ENCODE measurements at regions not wholly inside any gene's neighbourhood (a gene's known extent, or its start where the extent isn't known, plus 50 kb on each side); places are given as distances from the start of the nearest gene placed in this dataset.

GRCh38 chrX:16376056-16376455 lies 208.8 kb downstream of the MAGEB17 start:
- H3K36me3 ChIP-seq (ENCODE audit: control insufficient read depth in 2 of 2, insufficient read depth in 2 of 2, low read length in 1 of 2) = no peaks in the 10 kb centered on the region
- ChIA-PET SMC1A (ENCODE audit: uncharacterized antibody, unreplicated experiment) (no interaction called here), RAD21 (ENCODE audit: unreplicated experiment) (no interaction called here), POLR2A (no interaction called here), CTCF (no interaction called here)
- no peaks in the 10 kb centered on the region for H3K9me3 ChIP-seq (replicated peaks; ENCODE audit: control insufficient read depth, insufficient read depth, low read length)
- intact Hi-C loops (cut with micrococcal nuclease; ENCODE audit: unreplicated experiment) (no loop called here), in situ Hi-C loops (cut with MboI) (no loop called here)
- H3K27me3 ChIP-seq (replicated peaks in 1 of 2; ENCODE audit: control insufficient read depth in 2 of 2, insufficient read depth in 2 of 2, low read length in 1 of 2) = no peaks in the 10 kb centered on the region
- no peak overlapping the region for H2AFZ ChIP-seq (ENCODE audit: control insufficient read depth, low read depth, low read length)
- DNase-seq (ENCODE audit: low read depth, low spot score) (no peak), ATAC-seq (no peak), FAIRE-seq (no peak)
- no TSS peak for BruUV-seq (replicated peaks)
- 23% methylated on average over 2 of the region's 2 CpGs for WGBS (ENCODE audit: insufficient coverage, insufficient replicate concordance, low lambda C conversion rate, missing lambda C conversion rate)
- H3K9ac ChIP-seq (ENCODE audit: control insufficient read depth, insufficient read depth, low read length) = no peak overlapping the region
- no peak overlapping the region for H3K4me2 ChIP-seq (ENCODE audit: control insufficient read depth, insufficient read depth)
- no peak overlapping the region for H3K27ac ChIP-seq (ENCODE audit: control insufficient read depth, insufficient read depth)
- no peaks in the 10 kb centered on the region for H4K20me1 ChIP-seq (ENCODE audit: control insufficient read depth, insufficient read depth)
- no peak overlapping the region for H3K4me3 ChIP-seq
- TF ChIP-seq FOS (IDR thresholded peaks at IDR 0.05; ENCODE audit: borderline replicate concordance, extremely low read depth, insufficient read length) = no peak
- TF ChIP-seq SPI1 (IDR thresholded peaks at IDR 0.05; ENCODE audit: borderline replicate concordance, insufficient read depth, low read depth, low read length) = no peak
- no peak for TF ChIP-seq MXI1 (IDR thresholded peaks at IDR 0.05; ENCODE audit: low read depth, low read length)
- no peak for TF ChIP-seq DPF2 (IDR thresholded peaks at IDR 0.05)
- no peak for TF ChIP-seq RAD21 (IDR thresholded peaks at IDR 0.05; ENCODE audit: insufficient read depth, low read depth, low read length)
- TF ChIP-seq IRF5 (IDR thresholded peaks at IDR 0.05; ENCODE audit: borderline replicate concordance) = no peak
- TF ChIP-seq ZZZ3 (IDR thresholded peaks at IDR 0.05; ENCODE audit: control insufficient read depth, insufficient read length, low read depth) = no peak
- no peak for TF ChIP-seq TCF3 (IDR thresholded peaks at IDR 0.05; ENCODE audit: borderline replicate concordance, insufficient read depth, low read depth, low read length)
- TF ChIP-seq ESRRA (IDR thresholded peaks at IDR 0.05; ENCODE audit: low read length) = no peak
- TF ChIP-seq MYB (IDR thresholded peaks at IDR 0.05; ENCODE audit: borderline replicate concordance, low read depth, low read length) = no peak
- no peak for TF ChIP-seq MEF2B (IDR thresholded peaks at IDR 0.05; ENCODE audit: partially characterized antibody, poor library complexity, severe bottlenecking)
- TF ChIP-seq SMAD1 (IDR thresholded peaks at IDR 0.05; ENCODE audit: low read depth, partially characterized antibody) = no peak
- TF ChIP-seq IRF3 (IDR thresholded peaks at IDR 0.05) = no peak
- no peak for TF ChIP-seq MYC (IDR thresholded peaks at IDR 0.05; ENCODE audit: insufficient read depth, insufficient read length, insufficient replicate concordance, low read length, severe bottlenecking)
- no peak for TF ChIP-seq POLR2A (IDR thresholded peaks at IDR 0.05; ENCODE audit: low read depth, low read length)
- no peaks in the 10 kb centered on the region for H3K4me1 ChIP-seq (ENCODE audit: control insufficient read depth, insufficient read depth, low read length)
- H3K79me2 ChIP-seq (ENCODE audit: control insufficient read depth, insufficient read depth, low read length) = no peaks in the 10 kb centered on the region

Measured in GM12878 (cell line).